HEK293 (cell line): ENCODE measurements at regions not wholly inside any gene's neighbourhood (a gene's known extent, or its start where the extent isn't known, plus 50 kb on each side); places are given as distances from the start of the nearest gene placed in this dataset.

Source experiments
- CTCF ChIA-PET: fragments of 350-600 bp; formaldehyde crosslinking; extraction: SDS; loops from one replicate; lab custom pipeline; 2021; ENCODE audit warnings: antibody characterized with exemption; lab: Yijun Ruan, JAX
- POLR2A ChIA-PET: fragments of 300-600 bp; formaldehyde crosslinking; extraction: SDS; loops from one replicate; lab custom pipeline; 2020; ENCODE audit warnings: antibody characterized with exemption, inconsistent platforms; lab: Yijun Ruan, JAX
- H3K27ac ChIP-seq: fragments of 200-500 bp; sonication (Bioruptor generic); 2 replicates; pipeline ENCODE4 v1.5.1; 2014; ENCODE audit warnings: low read depth, low read length, control low read depth, inconsistent platforms; ENCODE audit errors: extremely low read depth
- H3K36me3 ChIP-seq, 2 experiments: fragments of 200-500 bp in 1 of 2; sonication (Bioruptor generic) in 1 of 2; 1 replicate in 1 of 2; 2 replicates in 1 of 2; pipeline ENCODE4 v1.5.1; 2014 to 2017; ENCODE audit warnings: inconsistent platforms in 2 of 2, low read length in 2 of 2; ENCODE audit not compliant: control insufficient read depth in 2 of 2, insufficient read depth in 1 of 2
- H3K4me1 ChIP-seq: fragments of 200-500 bp; sonication (Bioruptor generic); 2 replicates; pipeline ENCODE4 v1.5.1; 2014; ENCODE audit warnings: mild to moderate bottlenecking, low read length, inconsistent platforms; ENCODE audit not compliant: control insufficient read depth, insufficient read depth
- H3K4me3 ChIP-seq: 2 replicates; pipeline ENCODE4 v1.5.1; 2011; ENCODE audit warnings: low read depth, mild to moderate bottlenecking, control low read depth, low read length, moderate library complexity
- H3K9me3 ChIP-seq: fragments of 200-500 bp; sonication (Bioruptor generic); 2 replicates; pipeline ENCODE4 v1.5.1; 2014; ENCODE audit warnings: low read depth, low read length, inconsistent platforms; ENCODE audit not compliant: control insufficient read depth, insufficient read depth
- KLF1 ChIP-seq: fragments of 450-650 bp; formaldehyde crosslinking; IDR thresholded peaks from 2 replicates; pipeline ENCODE4 v1.5.1; 2016; ENCODE audit warnings: missing biosample characterization, missing genetic modification characterization
- MEIS1 ChIP-seq: sonication (generic); formaldehyde crosslinking; IDR thresholded peaks from 2 replicates; pipeline ENCODE4 v1.8.1; 2022; ENCODE audit warnings: missing genetic modification reagents, mild to moderate bottlenecking, borderline replicate concordance
- OSR2 ChIP-seq: fragments of 450-650 bp; formaldehyde crosslinking; IDR thresholded peaks from 2 replicates; pipeline ENCODE4 v1.5.1; 2016; ENCODE audit warnings: missing biosample characterization, missing genetic modification characterization
- SALL2 ChIP-seq: fragments of 450-650 bp; formaldehyde crosslinking; IDR thresholded peaks from 2 replicates; pipeline ENCODE4 v1.5.0; 2017; ENCODE audit warnings: missing biosample characterization, mild to moderate bottlenecking, missing genetic modification characterization, borderline replicate concordance
- WT1 ChIP-seq: fragments of 450-650 bp; formaldehyde crosslinking; IDR thresholded peaks from 2 replicates; pipeline ENCODE4 v1.5.1; 2016; ENCODE audit warnings: missing biosample characterization, missing genetic modification characterization
- YY1 ChIP-seq: fragments of 450-650 bp; formaldehyde crosslinking; IDR thresholded peaks from 2 replicates; pipeline ENCODE4 v1.5.1; 2018; ENCODE audit warnings: missing biosample characterization, missing genetic modification characterization
- ZBTB1 ChIP-seq: fragments of 450-650 bp; formaldehyde crosslinking; IDR thresholded peaks from 2 replicates; pipeline ENCODE4 v1.5.1; 2016; ENCODE audit warnings: missing biosample characterization, missing genetic modification characterization
- ZBTB17 ChIP-seq: fragments of 450-650 bp; formaldehyde crosslinking; IDR thresholded peaks from 2 replicates; pipeline ENCODE4 v1.5.1; 2016; ENCODE audit warnings: missing biosample characterization, missing genetic modification characterization
- ZNF10 ChIP-seq: fragments of 450-650 bp; formaldehyde crosslinking; IDR thresholded peaks from 2 replicates; pipeline ENCODE4 v1.5.1; 2017; ENCODE audit warnings: missing biosample characterization, missing genetic modification characterization
- ZNF16 ChIP-seq: fragments of 450-650 bp; formaldehyde crosslinking; IDR thresholded peaks from 2 replicates; pipeline ENCODE4 v1.5.1; 2016; ENCODE audit warnings: low read depth, missing biosample characterization, missing genetic modification characterization
- ZNF280D ChIP-seq: fragments of 450-650 bp; formaldehyde crosslinking; IDR thresholded peaks from 2 replicates; pipeline ENCODE4 v1.5.1; 2016; ENCODE audit warnings: missing biosample characterization, missing genetic modification characterization
- ZNF366 ChIP-seq: fragments of 450-650 bp; formaldehyde crosslinking; conservative IDR thresholded peaks from 2 replicates; pipeline ENCODE4 v1.5.1; 2016; ENCODE audit warnings: missing biosample characterization, missing genetic modification characterization
- ZNF423 ChIP-seq: fragments of 450-650 bp; formaldehyde crosslinking; IDR thresholded peaks from 2 replicates; pipeline ENCODE4 v1.5.1; 2016; ENCODE audit warnings: missing biosample characterization, missing genetic modification characterization
- ZNF449 ChIP-seq: fragments of 450-650 bp; formaldehyde crosslinking; IDR thresholded peaks from 2 replicates; pipeline ENCODE4 v1.5.1; 2017; ENCODE audit warnings: missing biosample characterization, mild to moderate bottlenecking, missing genetic modification characterization, moderate library complexity
- ZNF510 ChIP-seq: fragments of 450-650 bp; formaldehyde crosslinking; IDR thresholded peaks from 2 replicates; pipeline ENCODE4 v1.5.1; 2018; ENCODE audit warnings: mild to moderate bottlenecking, missing genetic modification characterization, missing biosample characterization; ENCODE audit not compliant: insufficient replicate concordance
- ZNF529 ChIP-seq: fragments of 450-650 bp; formaldehyde crosslinking; IDR thresholded peaks from 2 replicates; pipeline ENCODE4 v1.5.1; 2017; ENCODE audit warnings: missing genetic modification characterization, missing biosample characterization; ENCODE audit not compliant: insufficient replicate concordance
- ZNF549 ChIP-seq: fragments of 450-650 bp; IDR thresholded peaks from 2 replicates; pipeline ENCODE4 v1.5.1; 2018; ENCODE audit warnings: missing biosample characterization, missing genetic modification characterization, mild to moderate bottlenecking, inconsistent platforms, moderate library complexity
- ZNF561 ChIP-seq: fragments of 450-650 bp; IDR thresholded peaks from 2 replicates; pipeline ENCODE4 v1.5.1; 2018; ENCODE audit warnings: missing biosample characterization, missing genetic modification characterization, borderline replicate concordance
- ZNF596 ChIP-seq: fragments of 450-650 bp; IDR thresholded peaks from 2 replicates; pipeline ENCODE4 v1.5.0; 2018; ENCODE audit warnings: missing biosample characterization, mild to moderate bottlenecking, missing genetic modification characterization, moderate library complexity
- ZNF670 ChIP-seq: fragments of 450-650 bp; formaldehyde crosslinking; IDR thresholded peaks from 2 replicates; pipeline ENCODE4 v1.5.1; 2016; ENCODE audit warnings: missing biosample characterization, missing genetic modification characterization, low read depth
- ZSCAN16 ChIP-seq: fragments of 450-650 bp; formaldehyde crosslinking; IDR thresholded peaks from 2 replicates; pipeline ENCODE4 v1.5.1; 2016; ENCODE audit warnings: missing biosample characterization, missing genetic modification characterization

- ChIA-PET POLR2A (no interaction called here), CTCF (no interaction called here)
- TF ChIP-seq SALL2 (tag by site-specific recombination) (no peak), MEIS1 (no peak), ZBTB17 (no peak), ZNF10 (tag by site-specific recombination) (no peak), ZNF549 (tag by site-specific recombination) (no peak), YY1 (tag by site-specific recombination) (no peak)
- Histone ChIP-seq H3K27ac (no peak overlapping the region), H3K9me3 (no peaks in the 10 kb centered on the region), H3K4me1 (no peaks in the 10 kb centered on the region), H3K4me3 (no peak overlapping the region), H3K36me3 (no peaks in the 10 kb centered on the region)
Observed at GRCh38 chrX:36609616-36610585, 398.3 kb upstream of the FAM47C start.

- no peaks in the 10 kb centered on the region for H3K36me3 ChIP-seq
- H3K27ac ChIP-seq, result no peak overlapping the region
- ChIA-PET CTCF (interaction anchor here (0.7 kb wide), 1 partner anchor 25 kb away, joined by 3 read pairs; no protein-coding TSS in a partner anchor), POLR2A (no interaction called here)
- no peaks in the 10 kb centered on the region for H3K4me1 ChIP-seq
- no peaks in the 10 kb centered on the region for H3K9me3 ChIP-seq
- no peak for TF ChIP-seq ZBTB1 (tag by site-specific recombination)
- no peak for TF ChIP-seq ZNF510 (tag by site-specific recombination)
- TF ChIP-seq ZNF449 (tag by site-specific recombination), result no peak
- no peak for TF ChIP-seq OSR2 (tag by site-specific recombination)
- no peak for TF ChIP-seq KLF1
- no peak for TF ChIP-seq ZNF16
- TF ChIP-seq WT1 (tag by site-specific recombination), result no peak
- no peak for TF ChIP-seq ZNF561 (tag by site-specific recombination)
- TF ChIP-seq ZNF423 (tag by site-specific recombination), result no peak
- TF ChIP-seq ZNF280D (tag by site-specific recombination), result no peak
- H3K4me3 ChIP-seq, result no peak overlapping the region
Observed at GRCh38 chrX:36626898-36627297, 381.3 kb upstream of the FAM47C start.

GRCh38 chrX:36640232-36640631, 367.9 kb upstream of the FAM47C start:
- no peaks in the 10 kb centered on the region for H3K9me3 ChIP-seq
- no peaks in the 10 kb centered on the region for H3K4me1 ChIP-seq
- no peaks in the 10 kb centered on the region for H3K36me3 ChIP-seq
- CTCF ChIA-PET, result interaction anchor here (0.6 kb wide), 1 partner anchor 16 kb away, joined by 3 read pairs; no protein-coding TSS in a partner anchor
- H3K27ac ChIP-seq, result no peak overlapping the region
- TF ChIP-seq ZNF670 (no peak), ZNF366 (tag by site-specific recombination) (no peak), ZNF596 (tag by site-specific recombination) (no peak), ZSCAN16 (tag by site-specific recombination) (no peak), ZNF529 (tag by site-specific recombination) (no peak)
- TF ChIP-seq, all 188 proteins: peak for 0
- H3K4me3 ChIP-seq, result no peak overlapping the region
- POLR2A ChIA-PET, result no interaction called here
